Left renal pelvis (tissue), 4 donors: ENCODE measurements at regions not wholly inside any gene's neighbourhood (a gene's known extent, or its start where the extent isn't known, plus 50 kb on each side); places are given as distances from the start of the nearest gene placed in this dataset.
"Not testable (repeated sequence)": the region's sequence is repeated elsewhere in the genome, so short reads cannot be mapped to it uniquely, and the experiment has no call there.

Experiments used
- DNase-seq, 4 donors: peaks; one replicate each; pipeline ENCODE4 v3.0.0-alpha.2; 2013; ENCODE audit warnings: low read depth in 4 of 4, low spot score in 3 of 4

- not testable (repeated sequence) for DNase-seq
These were observed 50.6 kb upstream of the ZNG1B start for GRCh38 chr2:113386780-113387433.

- DNase-seq, result not testable (repeated sequence)
These were observed 57.9 kb upstream of the ZNG1B start for GRCh38 chr2:113379621-113380020.

GRCh38 chr2:113376913-113377445 lies 60.5 kb upstream of the ZNG1B start:
- DNase-seq, result no peak

- no peak for DNase-seq
These were observed 61.1 kb upstream of the ZNG1B start for GRCh38 chr2:113376253-113376912.

- not testable (repeated sequence) for DNase-seq
These were observed 62.6 kb upstream of the ZNG1B start for GRCh38 chr2:113374857-113375256.

DNA sequence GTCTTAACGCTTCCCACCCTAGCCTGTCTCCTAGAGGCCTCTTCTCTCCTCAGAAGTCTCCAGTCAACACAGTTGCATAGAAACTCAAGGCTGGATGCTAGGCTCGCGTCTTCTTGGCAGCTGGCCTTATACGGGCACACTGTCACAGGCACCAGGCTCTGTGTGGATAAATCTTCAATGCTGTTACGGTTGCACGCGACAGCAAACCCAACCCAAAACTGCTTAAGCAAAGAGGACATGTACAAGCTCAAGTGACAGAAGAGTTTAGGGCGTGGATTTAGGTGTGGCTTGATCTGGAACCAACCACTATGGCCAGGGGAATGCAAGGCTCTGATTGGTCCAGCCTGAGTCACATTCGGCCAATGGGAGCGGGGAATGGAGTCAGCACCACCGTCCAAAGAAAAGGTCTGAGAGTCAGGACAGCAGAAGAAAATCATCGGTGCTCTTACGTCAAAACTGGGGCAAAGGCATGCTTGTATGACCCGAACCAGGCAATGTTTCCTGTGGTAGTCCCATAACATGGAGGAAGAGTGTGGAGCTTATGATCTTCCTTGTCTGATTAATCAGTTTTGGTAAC lies 65.1 kb upstream of the ZNG1B start:
- not testable (repeated sequence) for DNase-seq

DNA sequence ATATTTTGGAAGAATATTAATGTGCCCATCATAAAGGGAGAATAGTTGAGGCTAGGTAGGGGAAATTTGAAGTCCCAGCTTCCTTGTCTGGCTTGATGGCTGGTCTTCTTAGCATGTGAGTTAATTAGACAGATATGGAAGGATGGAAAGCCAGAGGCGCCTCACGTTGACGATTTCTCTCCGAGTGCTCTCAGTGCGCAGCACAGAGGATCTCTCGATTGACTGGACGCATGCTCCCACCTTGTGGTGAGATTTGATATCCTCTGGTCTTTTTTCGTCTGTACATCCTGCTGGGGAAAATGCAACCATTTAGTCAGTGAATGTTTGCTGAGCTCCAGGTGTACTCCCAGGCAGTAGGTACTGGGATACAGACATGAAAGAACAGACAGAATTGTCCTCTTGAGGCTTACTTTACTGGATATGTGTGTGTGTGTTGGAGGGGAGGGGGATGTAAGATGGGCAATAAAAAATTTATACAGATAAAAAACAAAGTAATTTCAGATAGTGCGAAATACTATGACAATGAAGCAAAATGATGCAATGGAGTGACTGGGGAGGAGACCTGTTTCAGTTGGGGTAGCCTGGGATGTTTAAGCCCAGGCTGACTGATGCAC lies 66.9 kb upstream of the ZNG1B start:
- DNase-seq, result peak in 3 of 4 donors; percentile 54 to 61 (median 58)

DNA sequence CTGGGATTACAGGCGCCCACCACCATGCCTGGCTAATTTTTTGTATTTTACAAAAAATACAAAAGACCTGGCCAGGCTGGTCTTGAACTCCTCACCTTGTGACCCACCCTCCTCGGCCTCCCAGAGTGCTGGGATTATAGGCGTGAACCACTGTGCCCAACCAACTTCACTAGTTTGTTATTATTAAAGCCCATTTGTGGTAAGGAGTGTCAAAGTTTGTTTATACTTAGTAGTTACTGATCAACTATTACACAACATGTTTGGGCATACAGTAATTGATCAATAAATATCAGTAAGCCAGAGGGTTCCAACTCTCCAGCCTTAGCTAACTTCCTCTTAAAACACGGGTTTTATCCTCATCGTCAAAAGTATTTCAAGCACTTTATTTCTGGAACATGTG lies 67.5 kb upstream of the ZNG1B start:
- no peak for DNase-seq

DNA sequence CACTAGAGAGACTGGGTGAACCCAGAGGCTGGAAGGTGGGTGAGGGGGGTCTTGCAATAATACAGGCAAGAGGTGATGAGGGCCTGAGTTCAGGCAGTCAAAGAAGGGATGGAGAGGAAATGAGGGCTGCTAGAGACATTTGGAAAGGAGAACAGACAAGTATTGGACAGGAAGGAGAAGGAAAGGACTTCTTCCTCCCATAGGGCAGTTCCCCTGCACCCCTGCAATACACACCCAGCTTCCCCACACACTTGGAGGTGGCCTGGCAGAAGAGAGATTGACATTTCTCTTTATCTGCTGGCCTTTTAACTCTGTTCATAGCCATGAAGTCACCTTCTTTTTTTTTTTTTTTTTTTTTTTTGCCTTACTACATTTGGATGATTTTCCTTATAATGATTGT lies 68.9 kb upstream of the ZNG1B start:
- not testable (repeated sequence) for DNase-seq

DNA sequence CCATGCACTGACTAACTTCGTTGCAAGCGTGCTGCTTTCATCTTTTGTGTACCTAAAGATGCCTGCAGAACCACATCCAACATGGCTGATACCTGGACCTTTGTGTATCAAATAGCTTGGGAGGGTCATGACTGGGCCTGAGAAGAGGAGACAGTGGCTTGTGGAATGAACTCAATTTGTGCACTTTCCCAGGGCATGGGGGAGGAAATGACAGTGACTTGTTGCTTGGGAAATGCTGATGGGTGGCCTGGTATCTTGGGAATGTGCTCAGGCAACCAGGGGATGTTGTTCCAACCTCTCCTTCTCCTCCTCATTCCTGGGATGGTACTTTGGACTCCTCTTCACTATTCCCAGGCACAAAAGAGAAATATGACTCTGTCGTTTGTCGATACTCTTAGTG lies 70.7 kb upstream of the ZNG1B start:
- not testable (repeated sequence) for DNase-seq

DNA sequence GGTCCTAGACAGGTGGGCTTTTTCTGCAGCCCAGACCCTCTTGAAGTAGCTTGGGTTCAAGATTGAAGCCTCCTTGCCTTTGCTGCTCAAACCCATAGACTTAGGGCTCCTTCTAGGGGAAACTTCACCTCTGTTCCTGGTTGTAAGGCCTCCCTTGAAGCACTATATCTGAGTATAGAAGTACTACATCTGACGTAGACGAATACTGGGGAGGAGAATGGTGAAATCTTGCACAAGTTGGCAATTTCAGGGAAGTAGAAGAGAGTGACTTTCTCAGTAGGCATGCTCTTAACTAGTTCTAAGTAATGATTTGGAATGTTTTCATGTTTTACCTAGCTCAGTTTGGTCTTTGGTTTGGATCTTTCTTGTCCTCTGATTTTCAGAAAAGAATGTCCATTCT lies 71.7 kb upstream of the ZNG1B start:
- DNase-seq, result not testable (repeated sequence)

DNA sequence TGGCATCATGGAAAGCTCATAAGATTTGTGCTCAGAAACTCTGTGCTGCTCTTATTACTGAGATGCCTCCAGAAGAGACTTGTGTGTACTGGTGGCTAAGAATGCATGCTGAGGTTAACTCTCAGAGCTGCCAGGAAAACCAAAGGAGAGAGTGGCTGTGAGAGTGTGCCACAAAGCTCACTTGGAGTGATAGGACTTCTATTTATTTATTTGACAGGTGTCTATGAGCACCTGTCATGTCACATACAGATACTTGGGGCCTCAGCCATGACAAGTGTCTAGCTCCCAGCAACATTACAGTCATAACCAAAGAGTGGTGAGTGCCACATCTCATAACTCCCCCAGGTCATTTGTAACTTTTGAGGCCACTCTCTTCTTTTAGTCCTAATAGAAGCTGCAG lies 72.2 kb upstream of the ZNG1B start:
- DNase-seq, result not testable (repeated sequence)

DNA sequence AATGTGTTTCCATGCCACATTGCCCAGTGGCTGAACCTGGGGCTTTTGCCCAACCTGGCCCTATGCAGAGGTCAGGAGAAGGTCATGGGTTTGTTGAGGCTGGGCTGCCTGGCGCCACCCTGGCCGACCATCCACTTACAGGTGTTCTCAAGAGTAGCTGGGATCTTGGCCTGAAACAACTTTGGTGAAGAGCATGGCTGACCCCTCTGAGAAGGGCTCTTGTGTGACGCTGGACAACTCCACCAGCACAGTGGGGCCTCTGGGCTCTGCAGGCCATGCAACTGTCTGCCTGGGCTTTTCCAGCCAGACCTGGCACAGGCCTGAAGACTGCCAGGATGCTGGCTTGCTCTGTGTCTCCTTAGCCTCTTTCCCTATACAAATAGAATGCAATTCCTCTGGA lies 76.4 kb upstream of the ZNG1B start:
- no peak for DNase-seq

DNA sequence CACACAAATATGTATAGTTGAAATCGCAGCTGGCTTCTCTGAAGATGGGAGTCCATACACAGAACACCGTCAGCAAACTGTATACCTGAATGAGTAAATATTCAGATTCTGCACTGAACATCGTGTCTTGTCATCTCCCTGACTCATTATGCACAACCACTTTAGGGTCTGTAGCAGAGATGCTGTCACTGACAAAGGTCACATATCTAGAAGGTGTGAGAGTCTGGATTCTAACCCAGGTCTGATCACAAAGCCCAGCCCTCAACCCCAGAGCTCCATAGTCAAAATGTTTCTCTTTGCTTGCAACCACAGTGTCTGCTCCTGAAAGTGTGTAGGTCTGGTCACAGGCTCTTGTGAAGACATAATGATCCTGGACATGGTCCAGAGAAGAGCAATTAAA lies 78.3 kb upstream of the PAX8 start:
- DNase-seq, result no peak

GRCh38 chr2:113356284-113356683 lies 77.6 kb upstream of the PAX8 start:
- not testable (repeated sequence) for DNase-seq

DNA sequence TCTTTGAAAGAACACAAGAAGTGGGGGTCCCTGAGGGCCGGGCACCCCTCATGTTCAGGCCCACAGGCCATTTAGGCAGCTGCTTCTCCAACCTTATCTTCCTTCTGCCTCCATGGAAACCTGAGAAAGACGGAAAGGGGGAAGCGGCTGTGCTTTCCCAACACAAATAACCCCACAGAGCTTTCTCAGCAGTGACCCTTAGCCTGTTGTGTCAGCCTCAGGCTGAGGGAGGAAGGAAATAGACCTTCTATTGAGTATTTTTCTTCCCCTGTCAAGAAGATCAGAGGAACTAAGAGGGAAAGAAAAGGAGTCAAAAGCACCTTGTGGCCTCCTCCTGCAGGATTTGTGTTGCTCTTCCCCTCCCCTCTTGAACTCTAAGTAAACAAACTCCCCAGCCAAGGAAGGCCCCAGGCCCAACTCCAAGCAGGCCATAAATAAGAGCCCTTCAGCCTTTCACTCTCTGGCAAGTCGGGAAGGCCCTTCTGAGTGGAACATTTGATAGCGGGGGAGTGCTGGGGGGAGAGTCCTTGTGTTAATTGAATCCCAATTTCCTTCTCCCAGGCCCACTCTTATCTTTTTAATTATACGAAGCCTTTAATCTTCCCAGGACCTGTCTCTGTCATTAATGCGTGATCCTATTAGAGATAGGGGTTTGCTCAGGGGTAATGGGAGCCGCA lies 76.8 kb upstream of the PAX8 start:
- peak in 2 of 4 donors; percentile 41 to 60 for DNase-seq

GRCh38 chr2:113351375-113352355 lies 72.9 kb upstream of the PAX8 start:
- no peak for DNase-seq

GRCh38 chr2:113343800-113344199 lies 65.1 kb upstream of the PAX8 start:
- DNase-seq, result not testable (repeated sequence)

GRCh38 chr2:113342650-113343049 lies 63.9 kb upstream of the PAX8 start:
- DNase-seq, result no peak

DNA sequence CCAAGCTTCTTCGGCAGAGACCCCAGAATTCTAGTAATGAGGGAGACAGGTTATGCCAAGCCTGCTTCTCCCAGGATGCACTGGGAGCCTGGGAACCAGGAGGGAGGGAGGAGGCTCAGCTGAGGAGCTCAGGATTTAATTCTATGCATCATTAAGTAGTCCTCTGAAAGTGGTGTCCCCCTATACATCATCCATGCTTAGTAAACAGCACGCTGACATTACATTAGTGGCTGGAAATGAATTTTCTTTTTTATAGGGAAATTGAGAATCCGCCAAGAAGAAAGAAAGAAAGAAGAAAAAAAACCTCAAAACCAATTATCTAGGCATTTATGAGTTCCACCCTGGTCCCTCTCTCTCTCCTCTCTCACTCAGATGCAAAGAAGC lies 63.1 kb upstream of the PAX8 start:
- not testable (repeated sequence) for DNase-seq
